DOHH2 (cell line): ENCODE measurements at regions not wholly inside any gene's neighbourhood (a gene's known extent, or its start where the extent isn't known, plus 50 kb on each side); places are given as distances from the start of the nearest gene placed in this dataset.

Source experiments
- CTCF ChIP-seq: fragments of 200-600 bp; sonication (generic); IDR thresholded peaks from one replicate; pipeline ENCODE4 v1.5.1; 2014; ENCODE audit warnings: antibody characterized with exemption, mild to moderate bottlenecking, low read depth, low read length; ENCODE audit not compliant: poor library complexity, severe bottlenecking
- EZH2phosphoT487 ChIP-seq: fragments of 200-600 bp; sonication (generic); IDR thresholded peaks from 2 replicates; pipeline ENCODE4 v1.6.1; 2017; ENCODE audit warnings: borderline replicate concordance, mild to moderate bottlenecking, antibody characterized with exemption, low read length, moderate library complexity, mixed read lengths

- TF ChIP-seq CTCF: no peak
- TF ChIP-seq EZH2phosphoT487: no peak
These were observed 206.4 kb downstream of the NHLRC3 start for GRCh38 chr13:39244561-39245230.
